ENCODE measurements at regions not wholly inside any gene's neighbourhood (a gene's known extent, or its start where the extent isn't known, plus 50 kb on each side); places are given as distances from the start of the nearest gene placed in this dataset.
A peak's percentile ranks its signal among the peaks of the same experiment; 100 is the strongest.

GRCh38 chr3:180274536-180274935 lies 237.8 kb upstream of the PEX5L start:
- no peak overlapping the region for H3K18ac ChIP-seq (ENCODE audit: low read length)
- H3K4me1 ChIP-seq (ENCODE audit: control insufficient read depth in 2 of 2, insufficient read depth in 1 of 2, low read depth in 1 of 2, low read length in 2 of 2) = no peaks in the 10 kb centered on the region
- H2AK5ac ChIP-seq (ENCODE audit: low read depth, low read length) = no peak overlapping the region
- no peak overlapping the region for H4K8ac ChIP-seq (ENCODE audit: low read depth, low read length)
- H2BK120ac ChIP-seq (ENCODE audit: low read depth, low read length) = no peak overlapping the region
- H3K9ac ChIP-seq (ENCODE audit: low read depth, low read length, poor library complexity) = no peak overlapping the region
- H3K27me3 ChIP-seq (ENCODE audit: control insufficient read depth in 3 of 3, insufficient read depth in 3 of 3, low read depth in 1 of 3, low read length in 3 of 3) = no peaks in the 10 kb centered on the region
- no peak overlapping the region for H4K91ac ChIP-seq (ENCODE audit: low read depth, low read length, poor library complexity)
- H3K79me1 ChIP-seq (ENCODE audit: low read depth, low read length) = no peaks in the 10 kb centered on the region
- no peak overlapping the region for H2AFZ ChIP-seq (ENCODE audit: low read length)
- no CpG with 5 or more reads among the region's 4 CpGs for WGBS, 2 donors (ENCODE audit: extremely low coverage in 2 of 2, insufficient read length in 2 of 2, insufficient replicate concordance in 1 of 2)
- H3K36me3 ChIP-seq (replicated peaks in 1 of 2; ENCODE audit: control insufficient read depth in 2 of 2, insufficient read depth in 2 of 2, low read length in 2 of 2) = no peaks in the 10 kb centered on the region
- no peak overlapping the region for H2BK12ac ChIP-seq (ENCODE audit: low read length)
- H3K4me2 ChIP-seq (ENCODE audit: insufficient read depth, low read length, poor library complexity, severe bottlenecking) = no peak overlapping the region
- H2BK15ac ChIP-seq (ENCODE audit: low read length) = no peak overlapping the region
- H3K9me3 ChIP-seq (replicated peaks in 1 of 2; ENCODE audit: control insufficient read depth in 2 of 2, insufficient read depth in 1 of 2, low read depth in 1 of 2, low read length in 2 of 2) = no peaks in the 10 kb centered on the region
- no peak overlapping the region for H2BK5ac ChIP-seq (ENCODE audit: low read length)
- H3K14ac ChIP-seq (ENCODE audit: low read length) = no peak overlapping the region
- no peak overlapping the region for H3K23ac ChIP-seq (ENCODE audit: low read depth, low read length, poor library complexity)
- H3K4ac ChIP-seq (ENCODE audit: low read length) = no peak overlapping the region
- DNase-seq (ENCODE audit: low spot score) = no peak
- H3K4me3 ChIP-seq (ENCODE audit: low read length in 2 of 2) = no peak overlapping the region
- no peak overlapping the region for H3K27ac ChIP-seq (replicated peaks; ENCODE audit: low read length)

GRCh38 chr3:180275176-180275575 lies 238.4 kb upstream of the PEX5L start:
- Histone ChIP-seq H3K4ac (ENCODE audit: low read length) (no peak overlapping the region), H2BK12ac (ENCODE audit: low read length) (no peak overlapping the region), H3K23ac (ENCODE audit: low read depth, low read length, poor library complexity) (no peak overlapping the region), H3K4me2 (ENCODE audit: insufficient read depth, low read length, poor library complexity, severe bottlenecking) (no peak overlapping the region), H2AK5ac (ENCODE audit: low read depth, low read length) (no peak overlapping the region), H4K91ac (ENCODE audit: low read depth, low read length, poor library complexity) (no peak overlapping the region), H3K14ac (ENCODE audit: low read length) (no peak overlapping the region), H4K8ac (ENCODE audit: low read depth, low read length) (no peak overlapping the region), H2BK5ac (ENCODE audit: low read length) (no peak overlapping the region), H3K4me3 (ENCODE audit: low read length in 2 of 2) (no peak overlapping the region), H2BK15ac (ENCODE audit: low read length) (no peak overlapping the region), H3K9me3 (replicated peaks in 1 of 2; ENCODE audit: control insufficient read depth in 2 of 2, insufficient read depth in 1 of 2, low read depth in 1 of 2, low read length in 2 of 2) (no peaks in the 10 kb centered on the region), H2BK120ac (ENCODE audit: low read depth, low read length) (no peak overlapping the region), H3K4me1 (ENCODE audit: control insufficient read depth in 2 of 2, insufficient read depth in 1 of 2, low read depth in 1 of 2, low read length in 2 of 2) (no peaks in the 10 kb centered on the region), H3K27me3 (ENCODE audit: control insufficient read depth in 3 of 3, insufficient read depth in 3 of 3, low read depth in 1 of 3, low read length in 3 of 3) (no peaks in the 10 kb centered on the region), H3K9ac (ENCODE audit: low read depth, low read length, poor library complexity) (no peak overlapping the region), H3K27ac (replicated peaks; ENCODE audit: low read length) (no peak overlapping the region), H2AFZ (ENCODE audit: low read length) (no peak overlapping the region), H3K18ac (ENCODE audit: low read length) (no peak overlapping the region), H3K36me3 (replicated peaks in 1 of 2; ENCODE audit: control insufficient read depth in 2 of 2, insufficient read depth in 2 of 2, low read length in 2 of 2) (no peaks in the 10 kb centered on the region), H3K79me1 (ENCODE audit: low read depth, low read length) (no peaks in the 10 kb centered on the region)
- no peak for DNase-seq (ENCODE audit: low spot score)
- no CpG with 5 or more reads among the region's 2 CpGs for WGBS, 2 donors (ENCODE audit: extremely low coverage in 2 of 2, insufficient read length in 2 of 2, insufficient replicate concordance in 1 of 2)

GRCh38 chr3:180277041-180277440 lies 240.3 kb upstream of the PEX5L start:
- no peak for DNase-seq (ENCODE audit: low spot score)
- Histone ChIP-seq H4K91ac (ENCODE audit: low read depth, low read length, poor library complexity) (no peak overlapping the region), H3K14ac (ENCODE audit: low read length) (no peak overlapping the region), H3K79me1 (ENCODE audit: low read depth, low read length) (no peaks in the 10 kb centered on the region), H4K8ac (ENCODE audit: low read depth, low read length) (no peak overlapping the region), H2BK120ac (ENCODE audit: low read depth, low read length) (no peak overlapping the region), H3K4ac (ENCODE audit: low read length) (no peak overlapping the region), H2BK5ac (ENCODE audit: low read length) (no peak overlapping the region), H3K27ac (replicated peaks; ENCODE audit: low read length) (no peak overlapping the region), H2AK5ac (ENCODE audit: low read depth, low read length) (no peak overlapping the region), H3K9me3 (replicated peaks in 1 of 2; ENCODE audit: control insufficient read depth in 2 of 2, insufficient read depth in 1 of 2, low read depth in 1 of 2, low read length in 2 of 2) (no peaks in the 10 kb centered on the region), H2BK15ac (ENCODE audit: low read length) (no peak overlapping the region), H3K23ac (ENCODE audit: low read depth, low read length, poor library complexity) (no peak overlapping the region), H2BK12ac (ENCODE audit: low read length) (no peak overlapping the region), H3K18ac (ENCODE audit: low read length) (no peak overlapping the region), H3K27me3 (ENCODE audit: control insufficient read depth in 3 of 3, insufficient read depth in 3 of 3, low read depth in 1 of 3, low read length in 3 of 3) (no peaks in the 10 kb centered on the region), H3K4me2 (ENCODE audit: insufficient read depth, low read length, poor library complexity, severe bottlenecking) (no peak overlapping the region), H3K36me3 (replicated peaks in 1 of 2; ENCODE audit: control insufficient read depth in 2 of 2, insufficient read depth in 2 of 2, low read length in 2 of 2) (no peaks in the 10 kb centered on the region), H3K4me1 (ENCODE audit: control insufficient read depth in 2 of 2, insufficient read depth in 1 of 2, low read depth in 1 of 2, low read length in 2 of 2) (no peaks in the 10 kb centered on the region), H3K9ac (ENCODE audit: low read depth, low read length, poor library complexity) (no peak overlapping the region), H2AFZ (ENCODE audit: low read length) (peak overlapping the region; percentile 11), H3K4me3 (ENCODE audit: low read length in 2 of 2) (no peak overlapping the region)
- WGBS, 2 donors (ENCODE audit: extremely low coverage in 2 of 2, insufficient read length in 2 of 2, insufficient replicate concordance in 1 of 2) = no CpG with 5 or more reads among the region's 2 CpGs

GRCh38 chr3:180278583-180279188 lies 241.9 kb upstream of the PEX5L start:
- no peak overlapping the region for H3K27ac ChIP-seq (replicated peaks; ENCODE audit: low read length)
- no peak overlapping the region for H3K4me3 ChIP-seq (ENCODE audit: low read length in 2 of 2)
- H3K23ac ChIP-seq (ENCODE audit: low read depth, low read length, poor library complexity) = no peak overlapping the region
- no peak overlapping the region for H3K18ac ChIP-seq (ENCODE audit: low read length)
- no peak overlapping the region for H2AK5ac ChIP-seq (ENCODE audit: low read depth, low read length)
- no peaks in the 10 kb centered on the region for H3K4me1 ChIP-seq (ENCODE audit: control insufficient read depth in 2 of 2, insufficient read depth in 1 of 2, low read depth in 1 of 2, low read length in 2 of 2)
- no peak overlapping the region for H2BK5ac ChIP-seq (ENCODE audit: low read length)
- H3K4ac ChIP-seq (ENCODE audit: low read length) = no peak overlapping the region
- H3K9ac ChIP-seq (ENCODE audit: low read depth, low read length, poor library complexity) = no peak overlapping the region
- H3K14ac ChIP-seq (ENCODE audit: low read length) = no peak overlapping the region
- H3K4me2 ChIP-seq (ENCODE audit: insufficient read depth, low read length, poor library complexity, severe bottlenecking) = no peak overlapping the region
- H2BK15ac ChIP-seq (ENCODE audit: low read length) = no peak overlapping the region
- no peaks in the 10 kb centered on the region for H3K9me3 ChIP-seq (replicated peaks in 1 of 2; ENCODE audit: control insufficient read depth in 2 of 2, insufficient read depth in 1 of 2, low read depth in 1 of 2, low read length in 2 of 2)
- H3K79me1 ChIP-seq (ENCODE audit: low read depth, low read length) = no peaks in the 10 kb centered on the region
- no peak overlapping the region for H4K8ac ChIP-seq (ENCODE audit: low read depth, low read length)
- DNase-seq (ENCODE audit: low spot score) = no peak
- no CpG with 5 or more reads among the region's 2 CpGs for WGBS, 2 donors (ENCODE audit: extremely low coverage in 2 of 2, insufficient read length in 2 of 2, insufficient replicate concordance in 1 of 2)
- H3K27me3 ChIP-seq (ENCODE audit: control insufficient read depth in 3 of 3, insufficient read depth in 3 of 3, low read depth in 1 of 3, low read length in 3 of 3) = no peaks in the 10 kb centered on the region
- H3K36me3 ChIP-seq (replicated peaks in 1 of 2; ENCODE audit: control insufficient read depth in 2 of 2, insufficient read depth in 2 of 2, low read length in 2 of 2) = no peaks in the 10 kb centered on the region
- H2AFZ ChIP-seq (ENCODE audit: low read length) = no peak overlapping the region
- no peak overlapping the region for H4K91ac ChIP-seq (ENCODE audit: low read depth, low read length, poor library complexity)
- H2BK12ac ChIP-seq (ENCODE audit: low read length) = no peak overlapping the region
- no peak overlapping the region for H2BK120ac ChIP-seq (ENCODE audit: low read depth, low read length)
